GM19324 (cell line): ENCODE measurements at regions not wholly inside any gene's neighbourhood (a gene's known extent, or its start where the extent isn't known, plus 50 kb on each side); places are given as distances from the start of the nearest gene placed in this dataset.
"Not testable (repeated sequence)": the region's sequence is repeated elsewhere in the genome, so short reads cannot be mapped to it uniquely, and the experiment has no call there.

ENCODE experiments used
- ATAC-seq: cut with Tn5 transposase; IDR thresholded peaks from one replicate; pipeline ENCODE4 v1.9.1; 2021; ENCODE audit warnings: mild to moderate bottlenecking, moderate library complexity; ENCODE audit not compliant: unreplicated experiment, low FRiP score

DNA sequence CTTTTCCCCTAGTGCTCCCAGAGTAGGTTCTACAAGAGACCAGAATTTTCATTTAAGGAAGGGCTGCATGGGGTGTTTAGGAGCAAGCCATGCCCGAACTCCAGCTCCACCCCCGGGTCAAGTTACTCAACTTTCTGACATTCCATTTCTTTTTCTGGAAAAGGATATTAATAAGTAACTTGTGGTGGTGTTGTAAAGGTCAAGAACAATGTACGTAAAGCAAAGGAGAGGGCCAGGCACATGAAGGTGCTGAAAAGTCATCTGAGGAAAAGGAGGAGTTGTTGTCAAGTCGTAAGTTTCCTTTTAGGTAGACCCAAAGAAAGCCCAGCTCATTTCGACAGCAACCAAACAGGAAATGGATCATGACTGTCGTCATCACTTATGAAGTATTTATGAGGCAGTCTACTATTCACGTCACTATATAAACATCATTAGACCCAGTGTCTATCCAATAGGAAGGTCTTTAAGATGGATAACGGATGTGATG, 319.6 kb upstream of the IL12A start:
- ATAC-seq, result no peak

DNA sequence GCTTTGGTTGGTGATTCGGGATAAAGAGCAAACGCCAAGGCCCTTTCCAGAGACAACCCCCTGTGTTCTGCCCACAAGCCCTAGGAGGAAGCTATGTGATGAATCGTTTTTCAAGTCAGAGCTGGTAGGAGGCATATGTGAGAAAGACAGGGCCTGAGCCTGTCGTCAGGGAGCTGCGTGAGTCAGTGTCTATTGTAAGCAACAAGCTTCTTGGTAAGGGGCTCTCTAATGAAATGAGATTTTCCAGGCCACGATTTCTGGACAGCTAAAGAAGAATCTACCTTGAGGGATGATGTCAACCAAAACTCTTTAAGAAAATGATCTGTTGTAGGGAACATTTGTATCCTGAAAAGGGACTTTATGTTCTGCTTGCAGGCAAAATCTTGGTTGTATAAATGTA, 318.9 kb upstream of the IL12A start:
- ATAC-seq, result no peak

DNA sequence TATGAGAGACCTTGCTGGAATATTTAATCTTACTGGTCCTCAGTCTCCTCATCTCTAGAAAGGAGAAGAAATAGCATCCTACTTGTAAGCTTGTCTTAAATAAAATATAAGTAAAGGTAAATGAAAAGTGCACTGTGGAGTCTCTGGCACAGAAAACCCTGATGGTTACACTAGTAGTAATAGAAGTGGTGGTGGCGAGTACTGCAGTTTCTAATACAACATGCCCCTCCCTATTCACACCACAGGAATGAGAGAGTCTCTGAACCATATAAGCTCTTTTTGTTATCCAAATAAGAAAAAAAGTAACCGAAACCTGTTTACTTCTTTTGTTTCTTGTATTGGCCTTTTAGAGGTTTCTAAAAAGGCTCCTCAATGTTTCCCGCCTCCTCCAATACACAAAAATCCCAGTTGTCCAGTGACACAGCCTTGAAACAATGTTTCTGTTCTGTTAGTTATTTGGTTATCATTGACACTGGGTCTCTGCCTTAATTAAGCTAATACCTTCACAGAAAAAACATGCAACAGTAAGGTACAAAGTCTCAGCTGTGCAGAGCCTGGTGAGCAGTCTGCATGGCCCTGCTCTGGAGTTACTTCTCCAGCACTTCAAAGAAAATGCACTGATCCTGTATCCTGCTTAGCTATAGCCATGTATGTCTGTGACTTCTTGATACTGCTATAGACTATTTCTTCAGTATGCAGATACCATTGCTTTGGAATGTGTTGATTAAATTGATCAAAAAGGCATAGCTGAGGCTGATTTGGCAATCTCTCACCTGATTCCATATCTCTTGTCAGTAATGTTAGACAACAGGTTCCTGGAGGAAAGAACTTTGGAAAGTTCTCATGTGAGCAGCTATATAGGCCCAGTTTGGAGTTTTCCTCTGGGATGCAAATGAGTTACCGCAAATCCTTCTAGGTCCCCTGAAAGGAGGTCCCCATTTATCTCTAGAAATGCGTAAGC, 315.6 kb upstream of the IL12A start:
- ATAC-seq, result no peak

DNA sequence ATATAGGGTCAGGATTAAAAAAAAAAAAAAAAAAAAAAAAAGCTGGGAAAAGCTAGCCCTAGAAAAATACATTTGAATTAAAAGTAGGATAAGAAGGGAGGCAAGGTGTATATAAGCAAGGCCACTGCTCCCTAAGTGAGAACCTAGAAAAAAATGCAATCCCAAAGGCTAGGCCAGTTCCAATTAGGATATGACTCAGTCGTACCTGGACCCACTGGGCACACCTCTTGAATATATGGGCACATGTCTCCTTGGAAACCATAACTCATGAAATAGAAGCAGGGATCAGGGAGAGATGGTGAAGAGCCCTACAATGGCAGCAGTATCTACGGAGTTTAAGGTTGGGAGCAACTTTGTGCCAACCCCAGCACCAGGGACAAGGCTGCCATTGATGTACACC, 314.1 kb upstream of the IL12A start:
- ATAC-seq, result no peak

DNA sequence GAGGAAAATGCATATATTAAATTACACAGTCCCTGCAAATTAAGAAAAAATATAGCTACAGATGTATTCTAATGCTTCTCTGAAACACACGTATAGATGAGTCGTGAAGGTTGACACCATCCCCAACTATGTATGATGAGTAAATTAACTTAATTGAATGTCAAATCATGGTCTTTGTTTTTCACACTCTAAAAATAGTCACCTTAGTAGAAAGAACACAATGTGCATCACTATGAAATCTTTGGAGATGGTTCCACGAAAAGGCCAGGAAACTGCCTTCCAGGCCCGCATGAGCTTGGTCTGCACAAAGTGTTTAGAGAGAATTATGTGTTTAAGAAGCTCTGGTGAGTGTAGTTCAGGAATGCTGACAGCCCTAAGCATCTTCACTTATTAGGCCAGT, 313.4 kb upstream of the IL12A start:
- ATAC-seq, result no peak

DNA sequence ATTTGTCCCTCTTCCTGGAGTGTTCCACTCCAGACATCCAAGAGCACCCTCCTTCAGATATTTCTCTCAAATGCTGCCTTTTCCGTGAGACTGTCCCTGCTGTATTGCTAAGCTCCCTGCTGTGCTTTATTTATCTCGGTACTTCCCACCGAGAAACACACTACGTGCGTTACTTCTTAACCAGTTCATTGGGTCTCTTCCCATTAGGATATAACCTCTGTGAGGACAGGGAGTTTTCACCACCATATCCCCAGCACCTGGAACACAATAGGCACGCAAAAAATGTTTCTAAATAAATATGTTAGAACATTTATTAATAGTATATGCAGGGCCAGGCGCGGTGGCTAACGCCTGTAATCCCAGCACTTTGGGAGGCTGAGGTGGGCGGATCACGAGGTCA, 308.7 kb upstream of the IL12A start:
- no peak for ATAC-seq

DNA sequence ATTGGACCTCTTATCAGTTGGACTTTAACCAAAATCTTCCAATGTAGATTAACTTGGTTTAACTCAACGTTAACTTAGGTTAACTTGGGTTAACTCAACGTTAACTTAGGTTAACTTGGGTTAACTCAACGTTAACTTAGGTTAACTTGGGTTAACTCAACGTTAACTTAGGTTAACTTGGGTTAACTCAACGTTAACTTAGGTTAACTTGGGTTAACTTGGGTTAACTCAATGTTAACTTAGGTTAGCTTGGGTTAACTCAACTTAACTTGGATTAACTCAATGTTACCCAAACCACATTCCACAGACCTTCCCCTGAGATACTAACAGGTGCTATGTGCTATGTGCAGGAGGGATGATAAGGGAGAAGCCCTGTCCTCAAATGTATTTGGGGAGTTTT, 306.9 kb upstream of the IL12A start:
- not testable (repeated sequence) for ATAC-seq

DNA sequence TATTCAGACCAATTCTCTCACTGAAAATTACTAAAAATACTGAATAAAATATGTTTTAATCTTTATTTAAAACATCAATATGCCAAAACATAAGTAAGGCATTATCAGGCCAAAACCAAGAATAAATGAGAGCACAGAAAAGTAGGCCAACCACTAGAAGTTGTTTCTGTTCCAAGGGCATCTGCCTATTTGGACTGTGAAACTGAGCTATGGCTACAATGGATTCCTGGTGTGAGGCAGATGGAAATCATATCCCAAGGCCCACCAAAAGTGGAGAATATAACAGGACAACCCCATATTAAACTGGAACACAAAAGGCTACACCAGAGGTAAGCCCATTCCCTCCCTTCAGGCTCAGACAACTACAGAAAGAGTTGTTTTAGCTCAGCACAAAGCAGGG, 302.8 kb upstream of the IL12A start:
- no peak for ATAC-seq

DNA sequence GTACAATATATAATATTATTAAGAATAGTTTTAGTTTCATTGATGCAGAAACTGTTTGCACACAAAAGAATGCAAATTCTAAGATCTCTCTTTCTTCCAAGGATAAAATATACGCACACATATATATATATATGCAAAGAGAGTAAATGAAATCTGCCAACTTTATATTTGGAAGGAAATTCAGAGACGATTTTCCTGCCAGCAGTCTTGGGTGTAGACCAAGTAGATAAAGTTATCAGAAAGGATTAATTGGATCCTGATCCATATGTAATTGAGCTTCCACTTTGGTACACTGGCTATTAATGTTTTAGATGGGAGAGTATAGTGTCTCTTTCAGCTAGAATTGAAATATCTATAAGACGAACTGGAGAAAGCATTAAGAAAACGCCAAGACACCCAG, 295.4 kb upstream of the IL12A start:
- no peak for ATAC-seq

DNA sequence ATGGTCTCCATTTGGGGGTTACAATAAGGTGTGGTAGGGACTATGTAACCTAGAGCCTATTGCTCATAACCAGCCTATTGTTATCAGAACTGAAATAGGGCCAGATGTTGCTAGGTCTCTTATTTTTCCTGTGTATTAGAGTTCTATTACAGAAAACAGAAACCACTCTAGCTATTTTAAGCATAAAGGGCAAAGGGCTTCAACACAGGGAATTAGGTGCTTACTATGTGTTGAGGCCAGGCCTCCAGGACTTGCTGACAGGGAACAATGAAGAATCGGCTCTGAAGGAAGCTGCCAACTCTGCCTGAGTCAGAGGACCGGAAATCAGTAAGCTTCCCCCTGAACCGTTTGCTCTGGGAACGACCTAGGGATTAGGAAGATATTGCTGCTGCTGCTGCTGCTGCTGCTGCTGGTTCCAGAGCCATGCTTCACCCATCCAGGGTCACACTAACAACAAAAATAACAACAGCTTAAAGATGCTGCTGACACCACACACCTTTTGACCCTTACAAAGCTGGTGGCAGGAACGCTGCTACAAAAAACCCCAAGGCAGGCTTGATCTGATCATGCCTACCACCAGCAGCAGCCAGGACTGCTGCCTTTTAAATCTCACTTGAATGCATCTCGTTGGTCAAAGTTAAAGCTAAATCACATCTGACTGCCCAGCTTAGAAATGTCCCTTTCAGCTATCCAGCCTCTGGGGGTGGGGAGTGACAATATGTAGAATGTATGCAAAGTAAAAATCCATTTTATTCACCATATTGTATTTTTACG, 276.9 kb upstream of the IL12A start:
- no peak for ATAC-seq

DNA sequence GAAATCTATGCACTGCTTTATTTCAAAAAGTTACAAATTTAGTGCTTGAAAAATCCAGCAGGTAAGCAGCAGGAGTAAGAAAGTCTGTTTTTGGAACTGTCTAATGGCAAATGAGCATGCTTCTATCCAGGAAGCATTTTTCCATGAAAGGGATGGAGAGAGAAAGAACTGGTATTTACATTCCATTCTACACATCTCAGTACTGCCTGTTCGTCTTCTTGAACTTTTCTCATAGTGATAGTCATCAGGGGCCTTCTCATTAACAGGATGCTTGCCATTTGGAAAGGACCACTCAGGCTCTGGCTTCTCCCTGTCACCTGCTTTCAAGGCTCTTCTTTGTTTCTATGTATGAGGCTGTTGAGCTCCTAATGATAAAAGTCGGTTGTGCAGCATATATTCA, 267.3 kb upstream of the IL12A start:
- no peak for ATAC-seq

DNA sequence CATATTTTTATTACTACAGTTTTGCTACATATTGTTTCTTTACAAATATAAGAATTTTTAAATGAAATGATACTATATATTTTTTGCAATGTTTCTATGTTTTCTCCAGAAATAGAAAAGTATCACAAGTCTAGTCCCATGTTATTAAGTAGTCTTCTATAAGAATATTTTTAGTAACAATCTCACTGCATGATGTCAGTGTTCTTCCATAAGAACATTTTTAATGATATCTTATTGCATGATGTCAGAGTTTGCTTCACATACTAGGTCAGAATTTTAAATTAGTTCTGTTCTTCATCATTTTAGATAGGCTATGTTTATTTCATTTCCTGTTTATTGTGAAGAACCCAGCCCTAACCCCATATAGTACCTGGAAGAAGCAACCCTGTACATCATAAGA, 265.3 kb upstream of the IL12A start:
- no peak for ATAC-seq

DNA sequence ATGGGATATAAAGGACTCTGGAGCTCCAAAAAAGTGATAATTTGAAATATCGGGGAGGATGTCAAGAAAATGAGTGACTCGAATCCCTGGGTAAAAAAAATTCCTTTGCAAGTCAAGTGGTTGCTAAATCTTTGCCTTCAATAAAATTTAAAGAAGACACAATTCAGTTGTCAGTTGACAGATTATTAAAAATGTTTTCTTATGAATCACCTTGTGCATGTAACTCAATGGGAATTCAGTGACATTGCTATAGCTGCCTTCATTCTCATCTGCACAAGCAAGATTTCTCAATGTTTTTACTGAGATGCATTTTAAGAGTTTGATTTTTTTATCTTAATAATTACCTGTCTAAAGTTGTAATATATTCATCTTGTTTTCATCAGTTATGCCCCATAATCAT, 264.0 kb upstream of the IL12A start:
- ATAC-seq, result no peak

DNA sequence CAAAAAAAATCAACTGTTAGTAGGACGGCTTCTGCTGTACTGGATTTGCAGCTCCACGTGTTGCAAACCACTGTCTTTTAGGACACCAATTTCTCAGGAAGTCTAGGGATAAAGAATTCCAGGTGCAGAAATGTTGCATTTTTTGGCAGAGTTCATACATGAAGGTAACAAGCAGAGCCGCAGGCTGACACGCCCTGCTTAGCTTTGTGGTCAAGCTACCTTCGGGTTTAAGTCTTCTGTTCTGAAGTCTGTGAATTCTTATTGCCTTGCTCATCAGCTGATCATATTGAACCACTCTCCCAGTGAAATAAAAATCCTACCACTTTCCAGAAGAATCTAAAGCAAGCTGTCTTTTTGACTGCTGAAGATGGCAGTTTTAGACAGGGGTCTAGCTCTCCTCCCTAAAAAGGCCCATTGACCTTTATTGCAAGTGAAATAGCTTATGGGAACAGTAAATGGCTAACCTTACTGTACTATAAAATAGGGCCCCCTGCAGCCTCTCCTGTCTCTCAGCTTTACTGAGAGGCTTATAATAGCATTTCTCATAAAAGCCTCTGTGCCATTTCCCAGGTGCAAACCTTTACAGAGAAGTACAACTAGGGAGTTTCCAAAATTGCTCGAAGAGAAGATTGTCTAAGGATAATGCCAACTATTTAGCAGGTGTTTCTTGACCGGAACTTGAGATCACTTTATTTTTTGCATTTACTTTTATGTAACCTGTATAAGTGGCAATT, 262.2 kb upstream of the IL12A start:
- ATAC-seq, result no peak

DNA sequence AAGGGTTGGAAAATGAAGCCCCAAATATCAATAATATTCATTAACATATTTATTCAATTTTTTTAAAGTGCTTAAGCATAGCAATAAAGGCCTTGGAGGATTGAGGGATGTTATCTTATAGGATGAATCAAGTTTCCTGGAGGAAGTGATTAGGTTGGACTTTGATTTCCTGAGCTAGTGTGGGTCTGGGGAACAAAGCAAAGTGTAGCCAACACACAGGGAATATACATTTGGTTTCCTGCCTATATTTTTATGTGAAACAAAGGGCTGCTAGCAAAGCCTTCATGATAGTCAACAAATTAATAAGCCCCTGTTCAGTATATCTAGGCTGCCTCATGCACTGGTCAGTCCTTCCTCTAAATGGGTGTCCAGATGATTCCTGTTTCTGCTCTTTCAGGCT, 261.1 kb upstream of the IL12A start:
- no peak for ATAC-seq

DNA sequence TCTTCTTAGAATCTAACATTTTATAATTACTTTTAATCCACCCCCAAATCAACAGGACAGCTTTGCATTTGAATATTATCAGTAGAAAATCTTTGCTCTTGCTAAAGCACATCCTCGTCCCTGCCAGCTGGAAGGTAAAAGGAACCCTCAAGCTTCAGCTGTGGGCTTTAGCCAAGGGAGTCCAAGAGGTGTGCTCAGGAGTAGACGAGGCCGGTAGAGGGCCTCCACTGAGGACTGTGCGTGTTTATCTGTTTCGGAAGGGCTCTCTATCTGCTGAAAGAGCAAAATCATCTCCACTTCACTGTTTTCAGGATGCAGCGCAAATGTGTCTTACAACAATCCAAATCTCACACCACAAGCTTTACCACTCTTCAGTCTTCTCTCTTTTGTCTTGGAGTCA, 257.4 kb upstream of the IL12A start:
- ATAC-seq, result no peak

DNA sequence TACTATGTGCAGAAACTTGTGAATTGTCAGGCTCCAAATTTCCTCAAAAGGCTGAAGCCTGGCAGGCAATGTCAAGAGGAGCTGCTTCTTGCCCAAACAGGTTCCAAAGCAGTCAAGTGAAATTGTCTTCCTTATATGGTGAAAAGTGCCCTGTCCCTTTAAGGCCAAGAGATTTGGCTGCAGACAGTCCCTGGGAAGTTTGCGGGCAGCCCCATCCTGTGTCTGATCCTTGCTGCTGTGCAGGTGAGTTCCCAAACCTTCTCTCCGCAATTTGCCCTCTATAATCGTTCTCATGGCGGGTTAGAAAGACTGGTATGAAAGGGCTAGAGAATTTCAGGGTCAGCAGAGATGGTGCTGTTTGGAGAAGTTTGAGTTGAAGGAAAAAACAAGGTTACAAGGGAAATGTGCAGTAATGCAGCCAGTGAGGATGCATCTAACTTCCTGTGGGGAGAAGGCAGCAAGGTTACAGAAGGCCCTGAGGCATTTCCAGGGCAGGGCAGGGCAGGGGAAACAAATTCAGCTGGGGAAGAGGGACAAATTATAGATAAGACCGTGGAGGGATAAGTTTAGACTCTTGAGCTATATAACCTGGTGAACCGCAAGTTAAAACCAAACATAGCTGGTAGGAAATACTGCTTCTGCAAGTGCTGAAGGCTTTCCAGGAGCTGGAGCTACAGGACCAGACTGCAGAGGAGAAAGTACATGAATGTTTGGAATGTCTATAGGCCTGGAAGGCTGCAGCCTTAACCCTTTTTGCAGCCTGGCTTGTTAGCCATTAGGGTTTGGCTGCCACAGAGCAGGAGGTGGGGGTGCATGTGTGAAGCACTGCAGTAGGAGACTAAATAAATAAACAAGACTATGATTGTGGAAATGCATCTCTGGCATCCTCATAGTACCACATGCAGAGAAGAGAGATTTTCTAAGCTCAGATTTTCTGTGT, 256.2 kb upstream of the IL12A start:
- ATAC-seq, result no peak

DNA sequence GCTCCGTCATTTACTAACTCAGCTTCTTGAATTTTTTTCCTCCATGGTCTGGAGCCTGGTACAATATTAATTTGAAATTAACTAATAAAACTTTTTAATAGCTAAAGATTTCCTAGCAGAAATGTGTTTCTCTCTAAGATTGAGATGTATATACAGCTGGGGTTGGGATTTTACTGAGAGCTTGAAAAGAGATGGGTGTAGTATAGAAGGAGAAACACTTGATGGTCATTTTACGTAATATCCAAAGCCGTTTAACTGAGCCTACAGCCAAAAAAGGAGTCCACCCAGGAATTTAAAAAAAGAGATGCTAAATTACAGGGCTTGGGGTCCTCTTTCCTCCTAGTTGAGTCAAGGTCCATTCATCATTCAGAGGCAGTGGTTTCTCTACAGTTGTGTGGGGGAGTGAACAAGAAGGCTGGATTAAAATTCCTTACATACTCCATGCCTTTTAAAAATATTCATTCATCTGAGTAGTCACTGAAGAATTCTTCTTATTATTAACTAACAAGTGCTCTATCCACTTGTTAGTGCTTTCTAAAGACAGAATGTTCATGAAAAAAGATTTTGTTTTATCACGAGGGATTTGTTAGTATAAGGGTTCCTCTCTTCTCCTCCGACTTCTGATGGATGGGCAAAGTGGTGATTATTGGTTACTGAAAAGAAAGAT, 255.3 kb upstream of the IL12A start:
- no peak for ATAC-seq

DNA sequence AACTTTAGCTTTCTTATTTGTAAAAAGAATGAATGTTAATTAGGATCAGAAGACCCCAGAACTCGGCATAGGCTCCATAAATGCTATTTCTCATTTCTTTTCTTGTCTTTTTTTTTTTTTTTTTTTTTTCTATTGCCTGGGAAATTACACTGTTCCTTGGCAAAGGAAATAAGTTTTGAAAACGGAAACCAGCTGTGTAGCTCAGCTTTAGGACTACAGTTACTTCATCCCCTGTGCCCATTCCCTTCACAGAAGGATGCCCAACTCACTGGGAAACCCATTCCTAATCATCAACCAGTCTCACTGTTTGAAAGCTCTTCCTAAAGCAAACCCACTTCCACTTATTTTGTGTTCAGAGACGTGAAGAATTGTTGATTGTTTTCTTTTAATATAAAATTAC, 254.0 kb upstream of the IL12A start:
- no peak for ATAC-seq
